Activated CD4-positive, alpha-beta T cell treated with anti-CD3 and anti-CD28 coated beads, Interleukin-2, amount 50 U/mL, for 48 hours (primary cell): ENCODE measurements at regions not wholly inside any gene's neighbourhood (a gene's known extent, or its start where the extent isn't known, plus 50 kb on each side); places are given as distances from the start of the nearest gene placed in this dataset.

Experiments used
- DNase-seq, 2 experiments: peaks; one replicate each; pipeline ENCODE4 v3.0.0-alpha.2; 2020

GRCh38 chr12:93015871-93016751 lies 87.0 kb upstream of the EEA1 start:
- no peak for DNase-seq

GRCh38 chr12:93016752-93017350 lies 87.8 kb upstream of the EEA1 start:
- DNase-seq = no peak

GRCh38 chr12:93018610-93019009 lies 89.5 kb upstream of the EEA1 start:
- DNase-seq = no peak

GRCh38 chr12:93019212-93019927 lies 90.3 kb upstream of the EEA1 start:
- DNase-seq = no peak

GRCh38 chr12:93019975-93020630 lies 91.0 kb upstream of the EEA1 start:
- no peak for DNase-seq

- DNase-seq = no peak
These were observed 91.8 kb upstream of the EEA1 start for GRCh38 chr12:93020631-93021597.

- no peak for DNase-seq
These were observed 93.7 kb upstream of the EEA1 start for GRCh38 chr12:93022603-93023340.

- DNase-seq = no peak
These were observed 96.3 kb upstream of the EEA1 start for GRCh38 chr12:93025145-93026103.

GRCh38 chr12:93027041-93027440 lies 97.9 kb upstream of the EEA1 start:
- DNase-seq = no peak

GRCh38 chr12:93029091-93029490 lies 100.0 kb upstream of the EEA1 start:
- DNase-seq = no peak

GRCh38 chr12:93031028-93031427 lies 101.9 kb upstream of the EEA1 start:
- no peak for DNase-seq

- DNase-seq = no peak
These were observed 103.7 kb upstream of the EEA1 start for GRCh38 chr12:93032758-93033157.

GRCh38 chr12:93033948-93034347 lies 104.9 kb upstream of the EEA1 start:
- DNase-seq = no peak

GRCh38 chr12:93039062-93039461 lies 110.0 kb upstream of the EEA1 start:
- no peak for DNase-seq

GRCh38 chr12:93039930-93040329 lies 110.8 kb upstream of the EEA1 start:
- DNase-seq = no peak

GRCh38 chr12:93040367-93040766 lies 111.3 kb upstream of the EEA1 start:
- DNase-seq = no peak

- DNase-seq = no peak
These were observed 112.3 kb upstream of the EEA1 start for GRCh38 chr12:93041416-93041815.

GRCh38 chr12:93042283-93042682 lies 113.2 kb upstream of the EEA1 start:
- DNase-seq = peak in 1 of 2 experiments; percentile 7

- no peak for DNase-seq
These were observed 113.6 kb upstream of the EEA1 start for GRCh38 chr12:93042684-93043083.
